ENCODE measurements at regions not wholly inside any gene's neighbourhood (a gene's known extent, or its start where the extent isn't known, plus 50 kb on each side); places are given as distances from the start of the nearest gene placed in this dataset.

DNA sequence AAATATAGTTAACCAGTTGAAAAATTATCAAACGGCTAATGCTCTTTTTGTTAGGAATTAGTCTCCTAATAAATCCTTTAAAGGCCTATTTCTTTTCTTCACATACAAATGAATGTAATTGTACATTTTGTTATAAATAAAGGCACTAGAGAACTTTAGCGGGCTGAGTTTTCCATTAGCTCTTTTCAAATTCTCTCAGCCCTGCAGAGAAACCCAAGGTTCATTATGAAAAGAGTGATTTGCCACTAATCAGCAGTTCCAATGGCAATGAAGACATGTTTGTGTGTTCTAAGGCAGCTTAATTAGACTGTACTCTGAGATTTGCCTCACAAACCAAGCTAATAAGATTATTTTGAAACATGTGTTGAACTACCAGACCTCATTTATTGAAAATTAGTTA is 64.6 kb upstream of the P2RY1 start:
- no peak for TF ChIP-seq POLR2A (IDR thresholded peaks at IDR 0.05)
- TF ChIP-seq, protein P1, sequence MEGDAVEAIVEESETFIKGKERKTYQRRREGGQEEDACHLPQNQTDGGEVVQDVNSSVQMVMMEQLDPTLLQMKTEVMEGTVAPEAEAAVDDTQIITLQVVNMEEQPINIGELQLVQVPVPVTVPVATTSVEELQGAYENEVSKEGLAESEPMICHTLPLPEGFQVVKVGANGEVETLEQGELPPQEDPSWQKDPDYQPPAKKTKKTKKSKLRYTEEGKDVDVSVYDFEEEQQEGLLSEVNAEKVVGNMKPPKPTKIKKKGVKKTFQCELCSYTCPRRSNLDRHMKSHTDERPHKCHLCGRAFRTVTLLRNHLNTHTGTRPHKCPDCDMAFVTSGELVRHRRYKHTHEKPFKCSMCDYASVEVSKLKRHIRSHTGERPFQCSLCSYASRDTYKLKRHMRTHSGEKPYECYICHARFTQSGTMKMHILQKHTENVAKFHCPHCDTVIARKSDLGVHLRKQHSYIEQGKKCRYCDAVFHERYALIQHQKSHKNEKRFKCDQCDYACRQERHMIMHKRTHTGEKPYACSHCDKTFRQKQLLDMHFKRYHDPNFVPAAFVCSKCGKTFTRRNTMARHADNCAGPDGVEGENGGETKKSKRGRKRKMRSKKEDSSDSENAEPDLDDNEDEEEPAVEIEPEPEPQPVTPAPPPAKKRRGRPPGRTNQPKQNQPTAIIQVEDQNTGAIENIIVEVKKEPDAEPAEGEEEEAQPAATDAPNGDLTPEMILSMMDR (IDR thresholded peaks at IDR 0.05), result no peak
- TF ChIP-seq POLR2AphosphoS5 (IDR thresholded peaks at IDR 0.05), result no peak
- TF ChIP-seq EP300 (IDR thresholded peaks at IDR 0.05), result no peak

Measured in upper lobe of left lung (tissue), 4 donors.